ENCODE measurements at regions not wholly inside any gene's neighbourhood (a gene's known extent, or its start where the extent isn't known, plus 50 kb on each side); places are given as distances from the start of the nearest gene placed in this dataset.
A peak's percentile ranks its signal among the peaks of the same experiment; 100 is the strongest.

DNA sequence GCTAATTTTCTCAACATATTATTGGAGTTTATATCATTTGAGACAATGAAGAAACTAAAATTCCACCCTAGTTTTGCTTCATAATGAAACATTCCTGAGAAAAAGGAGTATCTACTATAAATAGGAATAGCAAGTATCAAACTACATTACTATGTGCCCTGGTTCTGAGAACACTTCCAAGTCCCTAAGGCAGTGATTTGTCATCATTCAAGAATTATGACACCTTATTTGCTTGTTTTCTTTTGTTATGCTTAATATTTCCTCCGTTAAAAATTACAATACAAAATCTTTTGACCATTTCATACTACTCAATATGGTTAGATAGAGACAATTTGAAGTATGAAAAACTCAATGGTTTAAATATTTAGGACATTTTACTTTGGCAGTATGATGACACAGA lies 707.8 kb upstream of the GOLIM4 start:
- no peak for DNase-seq (ENCODE audit: low spot score)
- Mint-ChIP-seq H3K27me3 (ENCODE audit: low read depth) (no peaks in the 10 kb centered on the region), H3K4me3 (ENCODE audit: unreplicated experiment) (no peak overlapping the region), H3K36me3 (ENCODE audit: low read depth) (no peaks in the 10 kb centered on the region), H3K27ac (ENCODE audit: unreplicated experiment) (peak overlapping the region; percentile 86), H3K9me3 (ENCODE audit: low read depth) (no peaks in the 10 kb centered on the region), H3K4me1 (ENCODE audit: low read depth) (peaks cover 54% of the 10 kb centered on the region)
- TF ChIP-seq, protein P1, sequence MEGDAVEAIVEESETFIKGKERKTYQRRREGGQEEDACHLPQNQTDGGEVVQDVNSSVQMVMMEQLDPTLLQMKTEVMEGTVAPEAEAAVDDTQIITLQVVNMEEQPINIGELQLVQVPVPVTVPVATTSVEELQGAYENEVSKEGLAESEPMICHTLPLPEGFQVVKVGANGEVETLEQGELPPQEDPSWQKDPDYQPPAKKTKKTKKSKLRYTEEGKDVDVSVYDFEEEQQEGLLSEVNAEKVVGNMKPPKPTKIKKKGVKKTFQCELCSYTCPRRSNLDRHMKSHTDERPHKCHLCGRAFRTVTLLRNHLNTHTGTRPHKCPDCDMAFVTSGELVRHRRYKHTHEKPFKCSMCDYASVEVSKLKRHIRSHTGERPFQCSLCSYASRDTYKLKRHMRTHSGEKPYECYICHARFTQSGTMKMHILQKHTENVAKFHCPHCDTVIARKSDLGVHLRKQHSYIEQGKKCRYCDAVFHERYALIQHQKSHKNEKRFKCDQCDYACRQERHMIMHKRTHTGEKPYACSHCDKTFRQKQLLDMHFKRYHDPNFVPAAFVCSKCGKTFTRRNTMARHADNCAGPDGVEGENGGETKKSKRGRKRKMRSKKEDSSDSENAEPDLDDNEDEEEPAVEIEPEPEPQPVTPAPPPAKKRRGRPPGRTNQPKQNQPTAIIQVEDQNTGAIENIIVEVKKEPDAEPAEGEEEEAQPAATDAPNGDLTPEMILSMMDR (IDR thresholded peaks at IDR 0.05): no peak

- Mint-ChIP-seq H3K36me3 (ENCODE audit: low read depth) (no peaks in the 10 kb centered on the region), H3K27ac (ENCODE audit: unreplicated experiment) (peak overlapping the region; percentile 86), H3K4me1 (ENCODE audit: low read depth) (peaks cover 53% of the 10 kb centered on the region), H3K4me3 (ENCODE audit: unreplicated experiment) (no peak overlapping the region), H3K9me3 (ENCODE audit: low read depth) (no peaks in the 10 kb centered on the region), H3K27me3 (ENCODE audit: low read depth) (no peaks in the 10 kb centered on the region)
- no peak for DNase-seq (ENCODE audit: low spot score)
- TF ChIP-seq, protein P1 (IDR thresholded peaks at IDR 0.05): no peak
Measured at GRCh38 chr3:168802766-168803165, 707.0 kb upstream of the GOLIM4 start.

DNA sequence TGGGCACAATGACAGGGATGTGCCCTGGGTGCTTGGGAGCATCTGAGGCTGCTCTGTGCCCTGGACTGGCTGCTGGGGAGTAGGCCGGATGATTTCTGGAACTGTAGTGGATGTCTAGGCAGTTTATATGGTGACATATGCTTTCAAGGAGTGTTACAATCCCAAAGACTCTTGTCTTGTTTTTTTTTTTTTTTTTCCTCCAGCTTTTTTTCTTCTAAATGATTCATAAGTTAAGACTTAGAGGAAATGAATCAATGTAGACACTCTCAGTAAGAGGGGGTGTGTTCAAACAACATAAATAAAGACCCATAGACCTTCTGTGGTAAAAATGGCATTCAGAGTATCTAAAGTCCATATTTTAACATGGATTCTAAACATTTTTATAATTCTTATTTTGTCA lies 706.1 kb upstream of the GOLIM4 start:
- no peak for DNase-seq (ENCODE audit: low spot score)
- Mint-ChIP-seq H3K27me3 (ENCODE audit: low read depth) (no peaks in the 10 kb centered on the region), H3K27ac (ENCODE audit: unreplicated experiment) (peak overlapping the region; percentile 93), H3K4me3 (ENCODE audit: unreplicated experiment) (no peak overlapping the region), H3K4me1 (ENCODE audit: low read depth) (peaks cover 43% of the 10 kb centered on the region), H3K36me3 (ENCODE audit: low read depth) (no peaks in the 10 kb centered on the region), H3K9me3 (ENCODE audit: low read depth) (no peaks in the 10 kb centered on the region)
- TF ChIP-seq, protein P1 (IDR thresholded peaks at IDR 0.05): no peak

GRCh38 chr3:168796339-168796738 lies 700.6 kb upstream of the GOLIM4 start:
- no peak for DNase-seq (ENCODE audit: low spot score)
- Mint-ChIP-seq H3K4me1 (ENCODE audit: low read depth) (peaks cover 2% of the 10 kb centered on the region), H3K36me3 (ENCODE audit: low read depth) (no peaks in the 10 kb centered on the region), H3K9me3 (ENCODE audit: low read depth) (no peaks in the 10 kb centered on the region), H3K27me3 (ENCODE audit: low read depth) (no peaks in the 10 kb centered on the region), H3K4me3 (ENCODE audit: unreplicated experiment) (no peak overlapping the region), H3K27ac (ENCODE audit: unreplicated experiment) (no peak overlapping the region)
- TF ChIP-seq, protein P1 (IDR thresholded peaks at IDR 0.05): no peak

DNA sequence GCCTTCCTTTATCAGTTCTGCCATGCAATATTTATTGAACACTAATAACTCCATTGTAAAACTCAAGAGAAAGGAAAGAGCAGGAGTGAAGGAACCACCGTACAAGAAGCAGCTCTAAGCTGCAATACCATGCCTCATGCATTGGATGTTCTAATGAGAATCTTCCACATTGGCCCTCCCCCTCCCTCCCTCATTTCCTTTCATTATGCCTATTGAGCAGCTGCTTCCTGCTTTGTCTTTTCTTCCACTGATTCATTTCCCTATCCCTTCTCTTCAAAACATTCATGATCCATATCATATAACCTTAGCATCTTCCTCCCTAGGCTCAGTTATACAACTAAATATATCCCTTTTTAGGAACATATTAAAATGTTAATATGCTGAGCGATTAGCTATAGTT lies 698.7 kb upstream of the GOLIM4 start:
- no peaks in the 10 kb centered on the region for H3K27me3 Mint-ChIP-seq (ENCODE audit: low read depth)
- TF ChIP-seq, protein P1 (IDR thresholded peaks at IDR 0.05): no peak
- H3K27ac Mint-ChIP-seq (ENCODE audit: unreplicated experiment): no peak overlapping the region
- H3K4me1 Mint-ChIP-seq (ENCODE audit: low read depth): no peaks in the 10 kb centered on the region
- no peaks in the 10 kb centered on the region for H3K9me3 Mint-ChIP-seq (ENCODE audit: low read depth)
- no peaks in the 10 kb centered on the region for H3K36me3 Mint-ChIP-seq (ENCODE audit: low read depth)
- H3K4me3 Mint-ChIP-seq (ENCODE audit: unreplicated experiment): no peak overlapping the region
- DNase-seq (ENCODE audit: low spot score): no peak
